H1 (cell line): ENCODE measurements at regions not wholly inside any gene's neighbourhood (a gene's known extent, or its start where the extent isn't known, plus 50 kb on each side); places are given as distances from the start of the nearest gene placed in this dataset.

ENCODE experiments used
- CTCF ChIA-PET: fragments of 300-600 bp; sonication (Branson Sonifier 250); formaldehyde crosslinking; loops from one replicate; lab custom pipeline; 2021; ENCODE audit not compliant: partially characterized antibody; lab: Charles Lee
- POLR2A ChIA-PET: fragments of 300-600 bp; sonication (Branson Sonifier 250); formaldehyde crosslinking; loops from one replicate; lab custom pipeline; 2021; ENCODE audit warnings: inconsistent platforms; ENCODE audit not compliant: partially characterized antibody; lab: Charles Lee
- DNase-seq, 2 experiments: peaks; one replicate each; pipeline versions ENCODE4 v3.0.0 to v3.0.0-alpha.2; 2010 to 2022; ENCODE audit warnings: low spot score in 2 of 2, low read depth in 1 of 2, mixed read lengths in 1 of 2
- FAIRE-seq: peaks from 2 replicates; lab custom pipeline; 2011; peaks lifted over from hg19 to GRCh38; lab: Jason Lieb, UNC
- H2AFZ ChIP-seq: 2 replicates; pipeline ENCODE4 v1.8.1; 2012; ENCODE audit warnings: low read length, inconsistent platforms
- H2AK5ac ChIP-seq: 2 replicates; pipeline ENCODE4 v1.6.1; 2013; ENCODE audit warnings: low read depth, low read length
- H2BK120ac ChIP-seq: replicated peaks from 2 replicates; pipeline ENCODE3; 2013; ENCODE audit warnings: low read depth, low read length, inconsistent platforms
- H2BK12ac ChIP-seq: 2 replicates; pipeline ENCODE4 v1.6.1; 2013; ENCODE audit warnings: low read depth, low read length
- H2BK15ac ChIP-seq: 2 replicates; pipeline ENCODE4 v1.6.1; 2013; ENCODE audit warnings: low read length
- H2BK20ac ChIP-seq: 2 replicates; pipeline ENCODE4 v1.6.1; 2013; ENCODE audit warnings: low read length
- H2BK5ac ChIP-seq: 2 replicates; pipeline ENCODE4 v1.6.1; 2013; ENCODE audit warnings: low read depth, low read length
- H3K14ac ChIP-seq: 2 replicates; pipeline ENCODE4 v1.6.1; 2013; ENCODE audit warnings: inconsistent platforms; ENCODE audit not compliant: insufficient read length
- H3K18ac ChIP-seq: 2 replicates; pipeline ENCODE4 v1.6.1; 2013; ENCODE audit warnings: low read length; ENCODE audit errors: extremely low read depth
- H3K23ac ChIP-seq: 2 replicates; pipeline ENCODE4 v1.6.1; 2013; ENCODE audit warnings: inconsistent platforms; ENCODE audit not compliant: insufficient read length
- H3K23me2 ChIP-seq: 2 replicates; pipeline ENCODE4 v1.6.1; 2013; ENCODE audit warnings: low read depth, low read length
- H3K27ac ChIP-seq: 2 replicates; pipeline ENCODE4 v1.6.1; 2011; ENCODE audit warnings: low read depth, low read length, inconsistent platforms
- H3K27me3 ChIP-seq, 4 experiments: replicated peaks in 1 of 4; 1 replicate in 1 of 4; 2 replicates in 3 of 4; pipeline versions ENCODE4 v1.6.1 to v1.8.1; 2011 to 2013; ENCODE audit warnings: low read length in 3 of 4, mild to moderate bottlenecking in 3 of 4, inconsistent platforms in 2 of 4, mixed read lengths in 2 of 4, moderate library complexity in 1 of 4; ENCODE audit not compliant: control insufficient read depth in 3 of 4, insufficient read depth in 3 of 4; ENCODE audit errors: extremely low read depth in 1 of 4
- H3K36me3 ChIP-seq, 4 experiments: 2 replicates each; pipeline versions ENCODE4 v1.6.1 to v1.8.1; 2011 to 2013; ENCODE audit warnings: mild to moderate bottlenecking in 4 of 4, low read length in 3 of 4, moderate library complexity in 2 of 4, control low read depth in 1 of 4, inconsistent platforms in 1 of 4; ENCODE audit not compliant: insufficient read depth in 4 of 4, control insufficient read depth in 2 of 4
- H3K4ac ChIP-seq: replicated peaks from 2 replicates; pipeline ENCODE3; 2013; ENCODE audit warnings: low read length, low read depth, mixed read lengths, inconsistent platforms; ENCODE audit not compliant: insufficient read length
- H3K4me1 ChIP-seq, 4 experiments: replicated peaks in 1 of 4; 1 replicate in 1 of 4; 2 replicates in 3 of 4; pipeline versions ENCODE4 v1.6.1 to v1.8.1; 2011 to 2013; ENCODE audit warnings: low read length in 3 of 4, inconsistent platforms in 2 of 4, mixed read lengths in 1 of 4; ENCODE audit not compliant: insufficient read depth in 4 of 4, control insufficient read depth in 3 of 4
- H3K4me2 ChIP-seq, 2 experiments: 2 replicates each; pipeline versions ENCODE4 v1.6.1 to v1.8.1; 2011 to 2013; ENCODE audit warnings: low read depth in 2 of 2, low read length in 2 of 2, control low read depth in 1 of 2, inconsistent platforms in 1 of 2, mild to moderate bottlenecking in 1 of 2; ENCODE audit not compliant: insufficient read depth in 1 of 2
- H3K4me3 ChIP-seq, 4 experiments: fragments of 200-600, 300-600 bp in 1 of 4; sonication (generic), shearing (Covaris generic), sonication (Bioruptor Twin) in 1 of 4; 2 replicates each; pipeline versions ENCODE4 v1.5.1 to v1.8.1; 2011 to 2016; ENCODE audit warnings: low read length in 4 of 4, low read depth in 3 of 4, control low read depth in 2 of 4, inconsistent platforms in 2 of 4, mild to moderate bottlenecking in 2 of 4, mixed read lengths in 1 of 4, moderate library complexity in 1 of 4; ENCODE audit not compliant: insufficient read depth in 2 of 4; ENCODE audit errors: extremely low read depth in 1 of 4
- H3K56ac ChIP-seq: replicated peaks from 2 replicates; pipeline ENCODE3; 2013; ENCODE audit warnings: low read depth, mild to moderate bottlenecking, mixed read lengths, low read length, inconsistent platforms; ENCODE audit not compliant: insufficient read length
- H3K79me1 ChIP-seq: 2 replicates; pipeline ENCODE4 v1.6.1; 2013; ENCODE audit warnings: low read depth, low read length, control low read depth
- H3K79me2 ChIP-seq, 2 experiments: 2 replicates each; pipeline versions ENCODE4 v1.6.1 to v1.8.1; 2012 to 2013; ENCODE audit warnings: low read length in 2 of 2, mild to moderate bottlenecking in 2 of 2, inconsistent platforms in 1 of 2; ENCODE audit not compliant: insufficient read depth in 2 of 2, control insufficient read depth in 1 of 2
- H3K9ac ChIP-seq, 4 experiments: replicated peaks in 1 of 4; 1 replicate in 1 of 4; 2 replicates in 3 of 4; pipeline versions ENCODE4 v1.6.1 to v1.8.1; 2011 to 2013; ENCODE audit warnings: low read depth in 3 of 4, low read length in 3 of 4, control low read depth in 2 of 4, mild to moderate bottlenecking in 2 of 4, moderate library complexity in 2 of 4, inconsistent platforms in 1 of 4; ENCODE audit errors: extremely low read depth in 1 of 4
- H3K9me3 ChIP-seq, 2 experiments: 2 replicates each; pipeline versions ENCODE4 v1.6.1 to v1.8.1; 2012 to 2013; ENCODE audit warnings: mild to moderate bottlenecking in 2 of 2, moderate library complexity in 2 of 2, control low read depth in 1 of 2, inconsistent platforms in 1 of 2, low read depth in 1 of 2, low read length in 1 of 2, mixed read lengths in 1 of 2; ENCODE audit not compliant: insufficient read depth in 2 of 2
- H4K20me1 ChIP-seq, 2 experiments: replicated peaks in 1 of 2; 2 replicates each; pipeline versions ENCODE3 to v1.8.1; 2011 to 2013; ENCODE audit warnings: inconsistent platforms in 2 of 2, low read length in 2 of 2, mild to moderate bottlenecking in 1 of 2; ENCODE audit not compliant: insufficient read depth in 2 of 2, control insufficient read depth in 1 of 2
- H4K5ac ChIP-seq: 2 replicates; pipeline ENCODE4 v1.6.1; 2013; ENCODE audit warnings: low read length, low read depth, mixed read lengths, inconsistent platforms; ENCODE audit not compliant: insufficient read length
- H4K8ac ChIP-seq: 2 replicates; pipeline ENCODE4 v1.8.0; 2013; ENCODE audit warnings: mild to moderate bottlenecking, moderate library complexity, low read length, inconsistent platforms; ENCODE audit not compliant: insufficient read depth; ENCODE audit errors: extremely low read depth
- H4K91ac ChIP-seq: replicated peaks from 2 replicates; pipeline ENCODE3; 2013; ENCODE audit warnings: low read length, mixed read lengths, inconsistent platforms; ENCODE audit not compliant: insufficient read length
- CREB1 ChIP-seq: IDR thresholded peaks from 2 replicates; pipeline ENCODE4 v1.6.1; 2012; ENCODE audit warnings: inconsistent platforms
- JUND ChIP-seq: IDR thresholded peaks from 2 replicates; pipeline ENCODE4 v1.6.1; 2011; ENCODE audit warnings: mild to moderate bottlenecking, improper control_type of control experiment, low read length
- WGBS, 2 experiments: shearing (Covaris generic) in 1 of 2; methylation state at CpG; one replicate each; pipeline versions ENCODE4 v1.1.6 to v1.1.7; 2013 to 2015; ENCODE audit warnings: low lambda C conversion rate in 2 of 2, mixed read lengths in 2 of 2, inconsistent platforms in 1 of 2, low coverage in 1 of 2, missing lambda C conversion rate in 1 of 2; ENCODE audit not compliant: insufficient replicate concordance in 2 of 2, insufficient coverage in 1 of 2, insufficient read length in 1 of 2; ENCODE audit errors: extremely low coverage in 1 of 2, missing lambda C conversion rate in 1 of 2; 5-methylcytosine and 5-hydroxymethylcytosine counted together
- TF ChIP-seq, protein P1 (sequence below): IDR thresholded peaks from 2 replicates; pipeline ENCODE4 v1.6.1; 2012; ENCODE audit warnings: low read length, inconsistent platforms

DNA sequence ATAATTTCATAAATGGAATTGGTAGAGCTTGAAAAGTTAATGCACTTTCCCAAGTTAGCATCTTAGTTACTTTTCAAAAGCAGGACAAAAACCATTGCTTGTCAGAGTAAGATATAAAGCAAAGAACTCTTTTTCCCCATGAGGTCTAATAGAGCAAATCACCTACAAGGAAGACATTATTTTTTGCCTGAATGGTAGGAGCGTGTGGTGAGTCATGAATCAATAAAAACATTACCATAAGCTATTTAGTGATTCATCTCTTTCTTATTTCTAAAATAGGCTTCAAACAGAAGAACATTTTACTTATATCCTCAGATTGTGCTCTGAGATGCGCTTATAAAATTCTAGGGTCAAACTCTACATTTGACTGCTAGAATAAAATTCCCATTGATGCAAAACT, 109.4 kb upstream of the GPRIN3 start:
- Histone ChIP-seq H3K23ac (no peak overlapping the region), H2BK120ac (no peak overlapping the region), H2AFZ (no peak overlapping the region), H3K56ac (no peak overlapping the region), H2BK20ac (no peak overlapping the region), H3K27ac (no peak overlapping the region), H3K9me3 (no peaks in the 10 kb centered on the region), H3K9ac (no peak overlapping the region), H4K5ac (no peak overlapping the region), H3K18ac (no peak overlapping the region), H3K14ac (no peak overlapping the region), H3K4ac (no peak overlapping the region), H3K27me3 (no peaks in the 10 kb centered on the region), H3K23me2 (no peaks in the 10 kb centered on the region), H3K4me2 (no peak overlapping the region), H2BK5ac (no peak overlapping the region), H3K4me3 (no peak overlapping the region), H3K79me1 (no peaks in the 10 kb centered on the region), H4K8ac (no peak overlapping the region), H3K36me3 (no peaks in the 10 kb centered on the region), H2BK15ac (no peak overlapping the region), H4K91ac (no peak overlapping the region), H2BK12ac (no peak overlapping the region), H2AK5ac (no peak overlapping the region), H3K4me1 (peaks cover 0 to 3% (median 1%) of the 10 kb centered on the region in 4 experiments; a peak in 5 of 7 replicates), H4K20me1 (no peaks in the 10 kb centered on the region), H3K79me2 (no peaks in the 10 kb centered on the region)
- ChIA-PET POLR2A (no interaction called here), CTCF (no interaction called here)
- WGBS, 2 experiments = 87% methylated on average over 2 of the region's 2 CpGs; no CpG with 5 or more reads in 1 of the 2 experiments
- DNase-seq (no peak), FAIRE-seq (no peak)
- no peak for TF ChIP-seq CREB1
- TF ChIP-seq, protein P1, sequence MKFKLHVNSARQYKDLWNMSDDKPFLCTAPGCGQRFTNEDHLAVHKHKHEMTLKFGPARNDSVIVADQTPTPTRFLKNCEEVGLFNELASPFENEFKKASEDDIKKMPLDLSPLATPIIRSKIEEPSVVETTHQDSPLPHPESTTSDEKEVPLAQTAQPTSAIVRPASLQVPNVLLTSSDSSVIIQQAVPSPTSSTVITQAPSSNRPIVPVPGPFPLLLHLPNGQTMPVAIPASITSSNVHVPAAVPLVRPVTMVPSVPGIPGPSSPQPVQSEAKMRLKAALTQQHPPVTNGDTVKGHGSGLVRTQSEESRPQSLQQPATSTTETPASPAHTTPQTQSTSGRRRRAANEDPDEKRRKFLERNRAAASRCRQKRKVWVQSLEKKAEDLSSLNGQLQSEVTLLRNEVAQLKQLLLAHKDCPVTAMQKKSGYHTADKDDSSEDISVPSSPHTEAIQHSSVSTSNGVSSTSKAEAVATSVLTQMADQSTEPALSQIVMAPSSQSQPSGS = no peak
- no peak for TF ChIP-seq JUND
